GM12892 (cell line): ENCODE measurements at regions not wholly inside any gene's neighbourhood (a gene's known extent, or its start where the extent isn't known, plus 50 kb on each side); places are given as distances from the start of the nearest gene placed in this dataset.

Experiments used
- POLR2A ChIP-seq: IDR thresholded peaks from 2 replicates; pipeline ENCODE4 v1.6.1; 2011; ENCODE audit warnings: low read depth, low read length, control low read depth
- POLR2AphosphoS5 ChIP-seq: IDR thresholded peaks from 2 replicates; pipeline ENCODE4 v1.6.1; 2011; ENCODE audit warnings: low read depth, low read length, control low read depth
- TAF1 ChIP-seq: IDR thresholded peaks from 2 replicates; pipeline ENCODE4 v1.6.1; 2011; ENCODE audit warnings: low read depth, mild to moderate bottlenecking, control low read depth, low read length, borderline replicate concordance

DNA sequence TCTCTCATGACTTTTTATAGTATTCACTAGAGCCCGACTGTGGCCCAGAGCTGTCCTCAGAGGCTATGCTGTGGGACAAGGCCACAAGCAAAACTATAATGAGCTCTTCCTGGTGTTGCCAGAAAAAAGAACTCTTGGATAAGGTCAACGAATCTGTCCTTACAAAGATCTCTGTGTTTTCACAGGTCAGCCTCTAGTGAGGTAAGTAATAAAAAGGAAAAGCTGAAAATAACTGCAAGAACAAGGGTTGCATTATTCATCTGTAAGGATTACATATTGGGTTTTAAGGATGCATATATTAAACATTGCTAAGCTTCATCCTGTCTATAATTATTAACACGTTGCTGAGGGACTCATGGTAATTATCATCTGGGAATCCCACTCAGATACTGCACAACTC is 62.8 kb upstream of the ATL2 start:
- TF ChIP-seq POLR2A (no peak), POLR2AphosphoS5 (no peak), TAF1 (no peak)
